ENCODE measurements at regions not wholly inside any gene's neighbourhood (a gene's known extent, or its start where the extent isn't known, plus 50 kb on each side); places are given as distances from the start of the nearest gene placed in this dataset.

GRCh38 chr2:149984311-149984710 is 396.7 kb upstream of the MMADHC start:
- no peak for DNase-seq (ENCODE audit: low spot score)
- H3K4me1 Mint-ChIP-seq (ENCODE audit: low read depth), result no peaks in the 10 kb centered on the region
- H3K4me3 Mint-ChIP-seq, result no peak overlapping the region
- no peaks in the 10 kb centered on the region for H3K27me3 Mint-ChIP-seq (ENCODE audit: low read depth)
- H3K36me3 Mint-ChIP-seq (ENCODE audit: low read depth), result no peaks in the 10 kb centered on the region
- no peak overlapping the region for H3K27ac Mint-ChIP-seq
- no peaks in the 10 kb centered on the region for H3K9me3 Mint-ChIP-seq

GRCh38 chr2:149972066-149972465 is 384.5 kb upstream of the MMADHC start:
- Mint-ChIP-seq H3K27ac (no peak overlapping the region), H3K36me3 (ENCODE audit: low read depth) (no peaks in the 10 kb centered on the region), H3K9me3 (peaks cover 6% of the 10 kb centered on the region), H3K4me3 (no peak overlapping the region), H3K4me1 (ENCODE audit: low read depth) (no peaks in the 10 kb centered on the region), H3K27me3 (ENCODE audit: low read depth) (no peaks in the 10 kb centered on the region)
- no peak for DNase-seq (ENCODE audit: low spot score)

- Mint-ChIP-seq H3K9me3 (peaks cover 7% of the 10 kb centered on the region), H3K4me1 (ENCODE audit: low read depth) (no peaks in the 10 kb centered on the region), H3K36me3 (ENCODE audit: low read depth) (no peaks in the 10 kb centered on the region), H3K4me3 (no peak overlapping the region), H3K27me3 (ENCODE audit: low read depth) (no peaks in the 10 kb centered on the region), H3K27ac (no peak overlapping the region)
- no peak for DNase-seq (ENCODE audit: low spot score)
These were observed 367.5 kb upstream of the MMADHC start for GRCh38 chr2:149954981-149955600.

DNA sequence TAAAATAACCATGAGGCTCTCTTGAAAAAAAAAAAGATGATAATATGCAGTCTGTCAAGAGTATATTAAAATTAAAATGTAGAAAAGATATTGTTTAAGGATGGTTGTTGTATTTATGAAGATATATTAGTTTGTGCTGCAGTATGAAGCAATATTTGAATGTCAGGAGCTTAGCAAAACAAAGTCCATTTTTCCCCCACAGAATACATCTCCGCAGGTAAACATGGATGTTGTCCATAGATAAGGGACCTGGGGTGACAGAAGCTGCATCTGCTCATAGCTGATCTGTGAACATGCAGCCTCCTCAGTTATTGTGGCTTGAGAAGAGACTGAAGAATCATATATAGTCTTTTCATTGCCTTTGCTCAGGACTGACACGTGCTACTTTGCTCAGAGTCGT is 366.1 kb upstream of the MMADHC start:
- peaks cover 7% of the 10 kb centered on the region for H3K9me3 Mint-ChIP-seq
- H3K36me3 Mint-ChIP-seq (ENCODE audit: low read depth), result no peaks in the 10 kb centered on the region
- H3K27me3 Mint-ChIP-seq (ENCODE audit: low read depth), result no peaks in the 10 kb centered on the region
- DNase-seq (ENCODE audit: low spot score), result no peak
- H3K4me3 Mint-ChIP-seq, result no peak overlapping the region
- H3K27ac Mint-ChIP-seq, result no peak overlapping the region
- H3K4me1 Mint-ChIP-seq (ENCODE audit: low read depth), result no peaks in the 10 kb centered on the region

- no peaks in the 10 kb centered on the region for H3K4me1 Mint-ChIP-seq (ENCODE audit: low read depth)
- no peak overlapping the region for H3K27ac Mint-ChIP-seq
- H3K36me3 Mint-ChIP-seq (ENCODE audit: low read depth), result no peaks in the 10 kb centered on the region
- DNase-seq (ENCODE audit: low spot score), result no peak
- peaks cover 3% of the 10 kb centered on the region for H3K9me3 Mint-ChIP-seq
- no peaks in the 10 kb centered on the region for H3K27me3 Mint-ChIP-seq (ENCODE audit: low read depth)
- no peak overlapping the region for H3K4me3 Mint-ChIP-seq
These were observed 343.9 kb upstream of the MMADHC start for GRCh38 chr2:149931486-149931885.

GRCh38 chr2:149928011-149928410 is 340.4 kb upstream of the MMADHC start:
- H3K4me3 Mint-ChIP-seq, result no peak overlapping the region
- H3K9me3 Mint-ChIP-seq, result no peaks in the 10 kb centered on the region

GRCh38 chr2:149926149-149926548 is 338.6 kb upstream of the MMADHC start:
- H3K4me1 Mint-ChIP-seq (ENCODE audit: low read depth), result no peaks in the 10 kb centered on the region
- no peak for DNase-seq (ENCODE audit: low spot score)
- H3K27me3 Mint-ChIP-seq (ENCODE audit: low read depth), result no peaks in the 10 kb centered on the region
- H3K9me3 Mint-ChIP-seq, result peaks cover 10% of the 10 kb centered on the region
- H3K4me3 Mint-ChIP-seq, result no peak overlapping the region
- H3K36me3 Mint-ChIP-seq (ENCODE audit: low read depth), result no peaks in the 10 kb centered on the region
- no peak overlapping the region for H3K27ac Mint-ChIP-seq

More at GRCh38 chr2:149928011-149928410, 340.4 kb upstream of the MMADHC start:
- H3K27me3 Mint-ChIP-seq (ENCODE audit: low read depth), result no peaks in the 10 kb centered on the region
- no peaks in the 10 kb centered on the region for H3K36me3 Mint-ChIP-seq (ENCODE audit: low read depth)
- no peak for DNase-seq (ENCODE audit: low spot score)
- H3K27ac Mint-ChIP-seq, result no peak overlapping the region
- no peaks in the 10 kb centered on the region for H3K4me1 Mint-ChIP-seq (ENCODE audit: low read depth)

- Mint-ChIP-seq H3K27me3 (ENCODE audit: low read depth) (no peaks in the 10 kb centered on the region), H3K36me3 (ENCODE audit: low read depth) (no peaks in the 10 kb centered on the region), H3K9me3 (peaks cover 18% of the 10 kb centered on the region), H3K27ac (no peak overlapping the region), H3K4me3 (no peak overlapping the region), H3K4me1 (ENCODE audit: low read depth) (no peaks in the 10 kb centered on the region)
- DNase-seq (ENCODE audit: low spot score), result no peak
These were observed 337.1 kb upstream of the MMADHC start for GRCh38 chr2:149924549-149925213.

GRCh38 chr2:149924028-149924427 is 336.5 kb upstream of the MMADHC start:
- Mint-ChIP-seq H3K36me3 (ENCODE audit: low read depth) (no peaks in the 10 kb centered on the region), H3K4me1 (ENCODE audit: low read depth) (no peaks in the 10 kb centered on the region), H3K27ac (no peak overlapping the region), H3K4me3 (no peak overlapping the region), H3K27me3 (ENCODE audit: low read depth) (no peaks in the 10 kb centered on the region), H3K9me3 (peaks cover 24% of the 10 kb centered on the region)
- no peak for DNase-seq (ENCODE audit: low spot score)

GRCh38 chr2:149921911-149922616 is 334.5 kb upstream of the MMADHC start:
- no peak overlapping the region for H3K27ac Mint-ChIP-seq
- H3K9me3 Mint-ChIP-seq, result peaks cover 24% of the 10 kb centered on the region
- no peaks in the 10 kb centered on the region for H3K4me1 Mint-ChIP-seq (ENCODE audit: low read depth)
- H3K36me3 Mint-ChIP-seq (ENCODE audit: low read depth), result no peaks in the 10 kb centered on the region
- no peak overlapping the region for H3K4me3 Mint-ChIP-seq
- H3K27me3 Mint-ChIP-seq (ENCODE audit: low read depth), result no peaks in the 10 kb centered on the region
- no peak for DNase-seq (ENCODE audit: low spot score)

- Mint-ChIP-seq H3K4me1 (ENCODE audit: low read depth) (no peaks in the 10 kb centered on the region), H3K4me3 (no peak overlapping the region), H3K36me3 (ENCODE audit: low read depth) (no peaks in the 10 kb centered on the region), H3K27me3 (ENCODE audit: low read depth) (no peaks in the 10 kb centered on the region), H3K9me3 (peaks cover 24% of the 10 kb centered on the region), H3K27ac (no peak overlapping the region)
- no peak for DNase-seq (ENCODE audit: low spot score)
These were observed 332.8 kb upstream of the MMADHC start for GRCh38 chr2:149920389-149920788.

DNA sequence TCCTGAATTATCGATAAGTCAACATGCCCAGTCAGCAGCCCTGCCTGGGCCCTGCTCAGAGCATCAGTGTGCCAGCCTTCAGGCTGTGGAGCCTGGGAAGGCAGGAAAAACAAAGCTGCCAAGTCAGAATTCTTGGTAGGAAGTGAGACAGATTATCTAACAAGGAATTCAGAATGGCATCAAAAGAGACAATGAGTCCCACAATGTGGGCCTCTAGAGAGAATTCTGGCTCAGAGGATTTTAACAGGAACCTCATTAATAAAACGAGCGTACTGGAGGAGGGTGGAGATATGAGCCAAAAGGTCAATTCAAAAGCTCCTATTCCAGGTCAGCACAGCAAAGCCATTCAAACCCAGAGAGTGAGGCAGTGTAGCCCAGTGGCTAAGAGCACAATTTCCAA is 327.6 kb upstream of the MMADHC start:
- Mint-ChIP-seq H3K27ac (no peak overlapping the region), H3K9me3 (peaks cover 10% of the 10 kb centered on the region), H3K4me1 (ENCODE audit: low read depth) (no peaks in the 10 kb centered on the region), H3K36me3 (ENCODE audit: low read depth) (no peaks in the 10 kb centered on the region), H3K4me3 (no peak overlapping the region), H3K27me3 (ENCODE audit: low read depth) (no peaks in the 10 kb centered on the region)
- no peak for DNase-seq (ENCODE audit: low spot score)

GRCh38 chr2:149908726-149909683 is 321.4 kb upstream of the MMADHC start:
- no peak overlapping the region for H3K4me3 Mint-ChIP-seq
- H3K9me3 Mint-ChIP-seq, result no peaks in the 10 kb centered on the region
- DNase-seq (ENCODE audit: low spot score), result no peak
- no peak overlapping the region for H3K27ac Mint-ChIP-seq
- H3K4me1 Mint-ChIP-seq (ENCODE audit: low read depth), result no peaks in the 10 kb centered on the region
- no peaks in the 10 kb centered on the region for H3K36me3 Mint-ChIP-seq (ENCODE audit: low read depth)
- no peaks in the 10 kb centered on the region for H3K27me3 Mint-ChIP-seq (ENCODE audit: low read depth)

- DNase-seq (ENCODE audit: low spot score), result no peak
- Mint-ChIP-seq H3K4me1 (ENCODE audit: low read depth) (no peaks in the 10 kb centered on the region), H3K4me3 (no peak overlapping the region), H3K36me3 (ENCODE audit: low read depth) (no peaks in the 10 kb centered on the region), H3K9me3 (no peaks in the 10 kb centered on the region), H3K27me3 (ENCODE audit: low read depth) (no peaks in the 10 kb centered on the region), H3K27ac (no peak overlapping the region)
These were observed 319.3 kb upstream of the MMADHC start for GRCh38 chr2:149906886-149907285.
